ENCODE measurements at regions not wholly inside any gene's neighbourhood (a gene's known extent, or its start where the extent isn't known, plus 50 kb on each side); places are given as distances from the start of the nearest gene placed in this dataset.

DNA sequence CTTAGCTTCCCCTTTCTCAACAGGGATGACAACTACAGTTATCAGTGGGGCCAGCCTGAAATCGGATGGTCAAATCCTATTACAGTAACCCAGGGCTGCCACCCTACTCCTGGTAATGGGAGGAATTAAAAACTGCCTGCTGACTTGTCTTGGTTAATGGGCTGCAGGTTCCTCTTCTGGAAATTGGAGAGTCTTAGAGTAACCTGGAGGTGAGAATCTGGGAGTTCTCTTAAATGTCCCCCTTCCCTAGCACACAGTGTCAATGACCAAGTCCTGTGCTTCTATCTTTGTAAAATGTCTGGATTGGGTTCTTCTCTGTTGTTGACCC is 113.1 kb downstream of the DDX1 start:
- TF ChIP-seq EP300 (IDR thresholded peaks at IDR 0.05) (no peak), CTCF (IDR thresholded peaks at IDR 0.05) (no peak), POLR2A (IDR thresholded peaks at IDR 0.05; ENCODE audit: low read depth) (no peak), POLR2AphosphoS5 (IDR thresholded peaks at IDR 0.05) (no peak)

All from esophagus muscularis mucosa (tissue), 4 donors.